ENCODE measurements at regions not wholly inside any gene's neighbourhood (a gene's known extent, or its start where the extent isn't known, plus 50 kb on each side); places are given as distances from the start of the nearest gene placed in this dataset.

DNA sequence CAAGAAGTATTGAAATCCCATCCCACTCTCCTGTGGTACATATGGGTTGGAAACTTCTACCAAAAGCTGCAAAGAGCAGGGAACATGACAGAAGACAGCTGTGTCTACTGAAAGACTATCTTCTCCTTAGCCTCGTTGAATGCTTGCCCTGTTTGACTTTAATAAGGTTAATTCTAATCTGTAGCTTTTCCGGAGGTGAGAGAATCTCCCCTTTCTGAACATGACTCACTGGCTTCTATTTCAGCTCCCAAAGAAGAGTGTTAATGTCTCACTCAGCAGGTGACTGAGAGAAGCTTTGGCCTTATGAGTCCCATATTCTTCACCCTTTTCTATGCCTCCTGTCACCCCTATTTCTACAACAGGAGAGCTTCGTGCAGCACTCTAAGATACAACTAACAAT is 88.3 kb downstream of the HHIPL2 start:
- TF ChIP-seq, protein P1, sequence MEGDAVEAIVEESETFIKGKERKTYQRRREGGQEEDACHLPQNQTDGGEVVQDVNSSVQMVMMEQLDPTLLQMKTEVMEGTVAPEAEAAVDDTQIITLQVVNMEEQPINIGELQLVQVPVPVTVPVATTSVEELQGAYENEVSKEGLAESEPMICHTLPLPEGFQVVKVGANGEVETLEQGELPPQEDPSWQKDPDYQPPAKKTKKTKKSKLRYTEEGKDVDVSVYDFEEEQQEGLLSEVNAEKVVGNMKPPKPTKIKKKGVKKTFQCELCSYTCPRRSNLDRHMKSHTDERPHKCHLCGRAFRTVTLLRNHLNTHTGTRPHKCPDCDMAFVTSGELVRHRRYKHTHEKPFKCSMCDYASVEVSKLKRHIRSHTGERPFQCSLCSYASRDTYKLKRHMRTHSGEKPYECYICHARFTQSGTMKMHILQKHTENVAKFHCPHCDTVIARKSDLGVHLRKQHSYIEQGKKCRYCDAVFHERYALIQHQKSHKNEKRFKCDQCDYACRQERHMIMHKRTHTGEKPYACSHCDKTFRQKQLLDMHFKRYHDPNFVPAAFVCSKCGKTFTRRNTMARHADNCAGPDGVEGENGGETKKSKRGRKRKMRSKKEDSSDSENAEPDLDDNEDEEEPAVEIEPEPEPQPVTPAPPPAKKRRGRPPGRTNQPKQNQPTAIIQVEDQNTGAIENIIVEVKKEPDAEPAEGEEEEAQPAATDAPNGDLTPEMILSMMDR (IDR thresholded peaks at IDR 0.05; ENCODE audit: borderline replicate concordance, extremely low read depth, low read length, poor library complexity, severe bottlenecking): no peak
- TF ChIP-seq EZH2 (IDR thresholded peaks at IDR 0.05; ENCODE audit: borderline replicate concordance, low read depth, low read length, severe bottlenecking): no peak

All from DND-41 (cell line).